Panc1 (cell line): ENCODE measurements at regions not wholly inside any gene's neighbourhood (a gene's known extent, or its start where the extent isn't known, plus 50 kb on each side); places are given as distances from the start of the nearest gene placed in this dataset.

Experiments
- ATAC-seq: fragments of 200-7000 bp; cut with Tn5 transposase; 2 replicates; pipeline ENCODE4 v1.9.1; 2020; ENCODE audit warnings: mild to moderate bottlenecking, moderate library complexity
- BruUV-seq: library from RNA; stranded (reverse); fragments of 400-500 nt; replicated peaks from 2 replicates; lab custom pipeline; 2021; lab: Mats Ljungman, UMichigan
- CTCF ChIA-PET: fragments of 300-600 bp; sonication (Branson Sonifier 250); formaldehyde crosslinking; loops from one replicate; lab custom pipeline; 2022; ENCODE audit warnings: antibody characterized with exemption; lab: Charles Lee
- POLR2A ChIA-PET: fragments of 300-600 bp; sonication (Branson Sonifier 250); formaldehyde crosslinking; loops from one replicate; lab custom pipeline; 2022; ENCODE audit warnings: antibody characterized with exemption; lab: Charles Lee
- DNase-seq: peaks from one replicate; pipeline ENCODE4 v3.0.0-alpha.2; 2010; ENCODE audit warnings: low read depth, low spot score
- H3K27ac ChIP-seq: 2 replicates; pipeline ENCODE4 v1.5.1; 2011; ENCODE audit warnings: mild to moderate bottlenecking, low read length, inconsistent platforms
- H3K27me3 ChIP-seq: fragments of 200-500 bp; sonication (Bioruptor generic); 2 replicates; pipeline ENCODE4 v1.6.0; 2014; ENCODE audit warnings: low read length, inconsistent platforms; ENCODE audit not compliant: control insufficient read depth, insufficient read depth
- H3K36me3 ChIP-seq: fragments of 200-500 bp; sonication (Bioruptor generic); 2 replicates; pipeline ENCODE4 v1.5.1; 2014; ENCODE audit warnings: inconsistent platforms, mild to moderate bottlenecking, low read length, moderate library complexity; ENCODE audit not compliant: control insufficient read depth, insufficient read depth
- H3K4me1 ChIP-seq: 2 replicates; pipeline ENCODE4 v1.5.1; 2011; ENCODE audit warnings: inconsistent platforms, mild to moderate bottlenecking, low read length, moderate library complexity; ENCODE audit not compliant: control insufficient read depth, insufficient read depth
- H3K4me3 ChIP-seq, 2 experiments: 2 replicates each; pipeline ENCODE4 v1.5.1; 2011 to 2012; ENCODE audit warnings: low read depth in 2 of 2, low read length in 2 of 2, mild to moderate bottlenecking in 2 of 2, inconsistent platforms in 1 of 2, moderate library complexity in 1 of 2
- H3K9me3 ChIP-seq: fragments of 200-500 bp; sonication (Bioruptor generic); 2 replicates; pipeline ENCODE4 v1.5.1; 2014; ENCODE audit warnings: low read depth, mild to moderate bottlenecking, inconsistent platforms, low read length, moderate library complexity; ENCODE audit not compliant: control insufficient read depth, insufficient read depth
- POLR2AphosphoS5 ChIP-seq: IDR thresholded peaks from 2 replicates; pipeline ENCODE4 v1.6.1; 2012; ENCODE audit warnings: mild to moderate bottlenecking, low read depth, low read length, moderate library complexity
- SIN3A ChIP-seq: IDR thresholded peaks from 2 replicates; pipeline ENCODE4 v1.6.1; 2012; ENCODE audit warnings: low read depth, mild to moderate bottlenecking, low read length, moderate library complexity, borderline replicate concordance; ENCODE audit not compliant: insufficient read depth
- TCF7L2 ChIP-seq: IDR thresholded peaks from 2 replicates; pipeline ENCODE4 v1.6.1; 2011; ENCODE audit warnings: mild to moderate bottlenecking, low read depth, low read length, inconsistent platforms
- in situ Hi-C: cut with HindIII; loops from 2 replicates; pipeline ENCODE4 v1.10.0; 2016; ENCODE audit warnings: low sequenced_read_pairs, low pct_unique_long_range_greater_than_20kb
- intact Hi-C: fragments of 100-400 bp; cut with micrococcal nuclease; formaldehyde crosslinking; loops from one replicate; pipeline ENCODE4 v1.10.0; 2022; ENCODE audit not compliant: unreplicated experiment
- TF ChIP-seq, protein P1 (sequence below), 2 experiments: IDR thresholded peaks; 2 replicates each; pipeline ENCODE4 v1.6.1; 2011 to 2012; ENCODE audit warnings: low read depth in 2 of 2, control low read depth in 1 of 2, low read length in 1 of 2, mild to moderate bottlenecking in 1 of 2, moderate library complexity in 1 of 2; ENCODE audit not compliant: insufficient read depth in 1 of 2
- TF ChIP-seq, protein P2 (sequence below): fragments of 450-650 bp; IDR thresholded peaks from 2 replicates; pipeline ENCODE4 v1.5.1; 2017; ENCODE audit warnings: mild to moderate bottlenecking

DNA sequence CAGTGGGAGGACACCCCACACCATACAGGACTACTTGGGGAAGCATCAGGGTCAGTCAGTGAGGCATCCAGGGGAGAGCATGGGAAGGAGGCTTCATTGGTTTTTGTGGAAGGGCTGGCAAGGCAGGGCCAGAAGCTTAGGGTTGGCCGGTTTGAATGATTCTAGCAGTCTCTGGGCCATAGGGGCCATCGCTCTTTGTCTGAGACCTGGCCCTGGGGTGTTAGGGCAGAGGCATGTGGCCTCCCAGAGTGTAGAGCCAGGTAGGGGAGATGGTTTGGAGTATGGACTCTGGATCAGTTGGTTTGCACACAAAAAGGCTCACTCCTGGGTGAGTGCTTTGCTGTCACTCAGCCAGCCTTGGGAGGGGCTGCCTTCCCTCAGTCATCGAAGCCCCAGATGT, 98.5 kb downstream of the GLI2 start:
- CTCF ChIA-PET = no interaction called here

DNA sequence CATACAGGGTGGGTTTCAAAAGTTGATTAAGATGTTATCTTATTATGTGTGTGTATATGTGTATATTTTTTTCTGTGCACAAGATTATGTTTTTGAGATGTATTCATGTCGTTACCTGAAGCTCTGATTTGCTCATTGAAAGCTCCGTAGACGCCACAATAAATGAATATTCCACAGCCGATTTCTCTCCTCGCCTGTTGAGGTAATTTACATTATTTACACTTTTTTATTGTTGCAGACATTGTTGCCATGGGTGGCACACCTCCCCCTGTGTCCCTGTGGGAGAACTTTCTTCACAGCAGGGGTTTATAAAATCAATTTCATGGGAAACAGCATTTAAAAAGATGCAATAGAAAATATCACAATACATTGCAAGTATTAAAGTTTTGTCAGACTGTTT, 100.6 kb downstream of the GLI2 start:
- no peaks in the 10 kb centered on the region for H3K9me3 ChIP-seq
- H3K27ac ChIP-seq = no peak overlapping the region
- no peaks in the 10 kb centered on the region for H3K27me3 ChIP-seq
- DNase-seq (no peak), ATAC-seq (no peak)
- TF ChIP-seq, protein P1, sequence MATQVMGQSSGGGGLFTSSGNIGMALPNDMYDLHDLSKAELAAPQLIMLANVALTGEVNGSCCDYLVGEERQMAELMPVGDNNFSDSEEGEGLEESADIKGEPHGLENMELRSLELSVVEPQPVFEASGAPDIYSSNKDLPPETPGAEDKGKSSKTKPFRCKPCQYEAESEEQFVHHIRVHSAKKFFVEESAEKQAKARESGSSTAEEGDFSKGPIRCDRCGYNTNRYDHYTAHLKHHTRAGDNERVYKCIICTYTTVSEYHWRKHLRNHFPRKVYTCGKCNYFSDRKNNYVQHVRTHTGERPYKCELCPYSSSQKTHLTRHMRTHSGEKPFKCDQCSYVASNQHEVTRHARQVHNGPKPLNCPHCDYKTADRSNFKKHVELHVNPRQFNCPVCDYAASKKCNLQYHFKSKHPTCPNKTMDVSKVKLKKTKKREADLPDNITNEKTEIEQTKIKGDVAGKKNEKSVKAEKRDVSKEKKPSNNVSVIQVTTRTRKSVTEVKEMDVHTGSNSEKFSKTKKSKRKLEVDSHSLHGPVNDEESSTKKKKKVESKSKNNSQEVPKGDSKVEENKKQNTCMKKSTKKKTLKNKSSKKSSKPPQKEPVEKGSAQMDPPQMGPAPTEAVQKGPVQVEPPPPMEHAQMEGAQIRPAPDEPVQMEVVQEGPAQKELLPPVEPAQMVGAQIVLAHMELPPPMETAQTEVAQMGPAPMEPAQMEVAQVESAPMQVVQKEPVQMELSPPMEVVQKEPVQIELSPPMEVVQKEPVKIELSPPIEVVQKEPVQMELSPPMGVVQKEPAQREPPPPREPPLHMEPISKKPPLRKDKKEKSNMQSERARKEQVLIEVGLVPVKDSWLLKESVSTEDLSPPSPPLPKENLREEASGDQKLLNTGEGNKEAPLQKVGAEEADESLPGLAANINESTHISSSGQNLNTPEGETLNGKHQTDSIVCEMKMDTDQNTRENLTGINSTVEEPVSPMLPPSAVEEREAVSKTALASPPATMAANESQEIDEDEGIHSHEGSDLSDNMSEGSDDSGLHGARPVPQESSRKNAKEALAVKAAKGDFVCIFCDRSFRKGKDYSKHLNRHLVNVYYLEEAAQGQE (IDR thresholded peaks at IDR 0.05; ENCODE audit: insufficient read depth in 1 of 2, low read depth in 2 of 2, low read length in 1 of 2) = no peak
- no peak for TF ChIP-seq SIN3A
- TF ChIP-seq, protein P2, sequence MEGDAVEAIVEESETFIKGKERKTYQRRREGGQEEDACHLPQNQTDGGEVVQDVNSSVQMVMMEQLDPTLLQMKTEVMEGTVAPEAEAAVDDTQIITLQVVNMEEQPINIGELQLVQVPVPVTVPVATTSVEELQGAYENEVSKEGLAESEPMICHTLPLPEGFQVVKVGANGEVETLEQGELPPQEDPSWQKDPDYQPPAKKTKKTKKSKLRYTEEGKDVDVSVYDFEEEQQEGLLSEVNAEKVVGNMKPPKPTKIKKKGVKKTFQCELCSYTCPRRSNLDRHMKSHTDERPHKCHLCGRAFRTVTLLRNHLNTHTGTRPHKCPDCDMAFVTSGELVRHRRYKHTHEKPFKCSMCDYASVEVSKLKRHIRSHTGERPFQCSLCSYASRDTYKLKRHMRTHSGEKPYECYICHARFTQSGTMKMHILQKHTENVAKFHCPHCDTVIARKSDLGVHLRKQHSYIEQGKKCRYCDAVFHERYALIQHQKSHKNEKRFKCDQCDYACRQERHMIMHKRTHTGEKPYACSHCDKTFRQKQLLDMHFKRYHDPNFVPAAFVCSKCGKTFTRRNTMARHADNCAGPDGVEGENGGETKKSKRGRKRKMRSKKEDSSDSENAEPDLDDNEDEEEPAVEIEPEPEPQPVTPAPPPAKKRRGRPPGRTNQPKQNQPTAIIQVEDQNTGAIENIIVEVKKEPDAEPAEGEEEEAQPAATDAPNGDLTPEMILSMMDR = no peak
- TF ChIP-seq POLR2AphosphoS5 = no peak
- no peak for TF ChIP-seq TCF7L2
- H3K36me3 ChIP-seq = no peaks in the 10 kb centered on the region
- in situ Hi-C loops = no loop called here
- no peak overlapping the region for H3K4me3 ChIP-seq
- ChIA-PET POLR2A (no interaction called here), CTCF (no interaction called here)
- BruUV-seq = no TSS peak
- intact Hi-C loops = no loop called here
- H3K4me1 ChIP-seq = no peaks in the 10 kb centered on the region

More for the DNA sequence above, 98.5 kb downstream of the GLI2 start:
- Histone ChIP-seq H3K27ac (no peak overlapping the region), H3K4me1 (no peaks in the 10 kb centered on the region), H3K36me3 (no peaks in the 10 kb centered on the region), H3K9me3 (no peaks in the 10 kb centered on the region), H3K27me3 (no peaks in the 10 kb centered on the region), H3K4me3 (no peak overlapping the region)
- BruUV-seq = no TSS peak
- DNase-seq (no peak), ATAC-seq (no peak)
- TF ChIP-seq POLR2AphosphoS5 (no peak), TCF7L2 (no peak), SIN3A (no peak)
- TF ChIP-seq, protein P1 (IDR thresholded peaks at IDR 0.05; ENCODE audit: insufficient read depth in 1 of 2, low read depth in 2 of 2, low read length in 1 of 2) = no peak
- TF ChIP-seq, protein P2 = no peak
- intact Hi-C loops = no loop called here
- in situ Hi-C loops = no loop called here
- POLR2A ChIA-PET = no interaction called here
